ENCODE measurements at regions not wholly inside any gene's neighbourhood (a gene's known extent, or its start where the extent isn't known, plus 50 kb on each side); places are given as distances from the start of the nearest gene placed in this dataset.

GRCh38 chr15:68524753-68525584 is 53.8 kb upstream of the CORO2B start:
- no peak for DNase-seq (ENCODE audit: low read depth in 2 of 2)

DNA sequence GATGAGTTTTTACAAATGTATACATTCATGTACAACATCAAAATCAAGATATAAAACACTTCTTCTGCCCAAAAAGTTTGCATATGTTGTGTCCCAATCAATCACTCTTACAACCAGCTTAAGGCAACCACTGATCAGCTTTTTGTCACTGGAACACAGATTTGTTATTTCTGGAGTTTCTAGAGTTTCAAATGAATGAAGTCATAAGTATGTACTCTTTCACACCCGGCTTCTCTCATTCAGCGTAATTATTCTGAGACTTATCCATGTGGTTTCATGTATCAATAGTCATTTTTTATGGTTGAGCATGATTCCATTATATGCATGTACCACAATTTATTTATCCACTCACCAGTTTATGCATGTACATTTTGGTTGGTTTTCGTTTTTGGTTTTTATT is 53.0 kb upstream of the CORO2B start:
- no peak for DNase-seq (ENCODE audit: low read depth in 2 of 2)

- no peak for DNase-seq (ENCODE audit: low read depth in 2 of 2)
These were observed 52.5 kb upstream of the CORO2B start for GRCh38 chr15:68526269-68526668.

DNA sequence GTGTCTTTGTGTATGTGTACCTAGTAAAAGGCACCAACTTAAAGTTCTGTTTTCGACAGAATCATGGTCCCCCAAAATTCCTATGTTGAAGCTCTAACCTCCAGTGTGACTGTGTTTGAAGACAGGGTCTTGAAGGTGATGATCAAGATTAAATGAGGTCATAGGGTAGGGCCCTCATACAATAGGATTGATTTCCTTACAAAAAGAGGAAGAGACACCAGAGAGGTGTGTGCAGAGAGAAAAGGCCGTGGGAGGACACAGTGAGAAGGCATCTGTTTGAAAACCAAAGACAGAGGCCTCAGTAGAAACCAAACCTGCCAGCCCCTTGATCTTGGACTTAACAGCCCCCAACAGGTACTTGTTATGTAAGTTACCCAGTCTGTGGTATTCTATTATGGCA is 52.0 kb upstream of the CORO2B start:
- no peak for DNase-seq (ENCODE audit: low read depth in 2 of 2)

GRCh38 chr15:68528626-68529290 is 50.0 kb upstream of the CORO2B start:
- peak; percentile 55 to 82 for DNase-seq (ENCODE audit: low read depth in 2 of 2)
